Activated CD8-positive, alpha-beta memory T cell treated with anti-CD3 and anti-CD28 coated beads, Interleukin-2, amount 50 U/mL, for 48 hours (primary cell): ENCODE measurements at regions not wholly inside any gene's neighbourhood (a gene's known extent, or its start where the extent isn't known, plus 50 kb on each side); places are given as distances from the start of the nearest gene placed in this dataset.
"Not testable (repeated sequence)": the region's sequence is repeated elsewhere in the genome, so short reads cannot be mapped to it uniquely, and the experiment has no call there.

Experiments used
- DNase-seq: peaks from one replicate; pipeline ENCODE4 v3.0.0-alpha.2; 2020

GRCh38 chr15:53116169-53116568 is 326.0 kb upstream of the ONECUT1 start:
- DNase-seq = no peak

DNA sequence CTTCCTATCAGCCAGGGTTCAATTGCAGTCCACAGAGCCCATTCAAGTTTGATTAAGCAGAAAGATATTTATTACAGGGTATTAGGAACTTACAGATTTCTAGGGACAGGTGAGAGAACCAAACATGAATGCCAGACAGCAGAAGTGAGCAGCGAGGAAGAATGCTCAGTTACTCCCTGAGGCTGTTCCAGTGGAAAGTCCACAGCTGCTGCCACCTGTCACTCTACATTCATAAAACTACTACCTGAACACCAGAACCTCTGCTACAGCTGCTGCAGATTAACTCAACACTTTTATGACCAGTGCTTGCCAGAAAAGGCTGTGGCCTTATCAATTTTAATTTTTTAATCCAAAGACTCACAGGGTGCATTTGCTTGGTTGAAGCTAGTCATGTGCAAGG is 325.4 kb upstream of the ONECUT1 start:
- no peak for DNase-seq

GRCh38 chr15:53114960-53115359 is 324.8 kb upstream of the ONECUT1 start:
- DNase-seq = no peak

DNA sequence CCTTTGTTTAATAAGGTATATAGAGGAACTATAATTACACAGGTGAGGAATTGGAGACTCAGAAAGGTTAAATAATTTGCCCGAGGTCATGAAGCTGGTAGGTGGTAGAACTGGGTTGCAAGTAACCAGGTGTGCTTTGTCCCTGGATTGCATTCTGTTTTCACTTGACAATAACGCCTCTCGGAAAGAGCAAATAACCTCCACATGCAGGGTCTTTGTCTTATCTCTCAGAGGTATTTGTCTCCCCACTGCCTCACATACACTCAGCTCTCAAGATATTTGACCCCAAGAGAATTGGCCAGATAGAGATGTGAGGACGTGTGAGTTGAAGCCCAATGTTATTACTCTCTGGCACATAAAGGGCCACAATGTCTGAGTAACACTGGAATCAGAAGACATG is 320.9 kb upstream of the ONECUT1 start:
- no peak for DNase-seq

DNA sequence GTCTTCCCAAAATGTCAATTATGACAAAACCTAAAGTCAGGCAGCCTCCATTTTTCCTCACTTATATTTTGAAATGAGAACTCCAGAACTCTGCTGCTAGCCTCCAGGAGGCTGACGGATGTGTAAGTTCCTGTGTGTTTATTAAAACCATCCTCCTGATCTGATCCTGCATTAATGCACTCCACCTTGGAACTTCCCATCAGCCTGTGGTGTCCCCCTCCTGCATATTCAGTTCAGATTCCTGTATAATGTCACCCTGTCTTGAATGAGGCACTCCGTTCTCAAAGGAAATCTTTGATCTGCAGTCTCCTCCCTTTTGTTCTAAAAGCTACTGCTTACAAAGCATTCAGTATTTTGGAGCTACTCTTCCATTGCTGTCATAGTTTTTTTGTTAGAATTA is 318.2 kb upstream of the ONECUT1 start:
- no peak for DNase-seq

DNA sequence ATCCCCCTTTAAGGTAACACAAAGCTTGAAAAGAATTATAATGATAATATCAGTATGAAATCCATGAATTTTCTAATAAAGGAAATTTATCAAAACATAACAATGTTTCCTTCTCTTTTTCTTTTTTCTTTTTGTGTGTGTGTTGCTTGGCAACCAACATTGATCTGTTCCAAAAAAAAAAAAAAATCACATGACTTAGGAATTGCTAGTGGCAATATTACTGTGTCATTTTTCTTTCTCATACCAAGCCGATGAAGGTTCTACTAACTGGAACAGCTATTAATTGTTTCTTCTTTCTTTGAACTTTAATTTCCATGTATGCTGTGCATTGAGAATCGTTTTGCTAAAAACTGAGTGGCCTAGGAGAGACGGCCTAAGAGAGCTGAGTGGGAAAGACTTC is 317.7 kb upstream of the ONECUT1 start:
- DNase-seq = no peak

DNA sequence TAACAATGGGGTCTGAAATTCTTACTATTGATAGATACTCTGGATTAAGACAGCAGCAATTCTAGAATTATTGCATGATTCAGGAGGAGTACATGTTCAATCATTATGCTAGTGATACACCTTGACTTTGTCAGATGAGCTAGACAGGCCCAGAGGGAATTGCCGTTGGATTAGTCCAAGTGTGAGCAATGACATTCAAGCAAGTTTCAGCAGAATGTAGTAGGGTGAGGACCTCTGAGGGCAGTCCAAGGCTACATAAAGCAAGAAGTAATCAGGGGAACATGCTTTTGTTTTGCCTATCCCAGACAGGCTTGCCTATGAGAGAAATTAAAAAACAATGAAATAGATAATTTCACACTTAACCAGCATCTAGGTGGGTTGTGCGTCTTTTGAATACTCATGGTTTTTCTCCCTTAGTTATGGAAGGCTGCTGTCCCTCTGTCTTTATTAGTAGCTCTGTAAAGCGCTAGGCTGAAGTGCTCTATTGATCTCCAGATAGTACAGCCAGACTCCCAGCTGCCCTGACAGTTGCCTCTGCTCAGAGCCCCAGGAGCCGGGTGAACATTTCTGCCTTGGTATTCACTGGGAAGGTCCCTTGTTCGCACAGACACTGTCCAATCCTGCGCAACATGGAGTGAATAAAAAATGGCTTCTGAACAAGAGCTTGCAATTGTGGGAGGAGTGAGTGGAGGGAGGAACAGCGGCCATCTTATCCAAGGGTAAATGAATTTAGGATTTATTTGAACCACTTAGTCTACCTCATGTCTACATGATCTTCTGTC is 316.6 kb upstream of the ONECUT1 start:
- DNase-seq = no peak

GRCh38 chr15:53102483-53102882 is 312.3 kb upstream of the ONECUT1 start:
- no peak for DNase-seq

DNA sequence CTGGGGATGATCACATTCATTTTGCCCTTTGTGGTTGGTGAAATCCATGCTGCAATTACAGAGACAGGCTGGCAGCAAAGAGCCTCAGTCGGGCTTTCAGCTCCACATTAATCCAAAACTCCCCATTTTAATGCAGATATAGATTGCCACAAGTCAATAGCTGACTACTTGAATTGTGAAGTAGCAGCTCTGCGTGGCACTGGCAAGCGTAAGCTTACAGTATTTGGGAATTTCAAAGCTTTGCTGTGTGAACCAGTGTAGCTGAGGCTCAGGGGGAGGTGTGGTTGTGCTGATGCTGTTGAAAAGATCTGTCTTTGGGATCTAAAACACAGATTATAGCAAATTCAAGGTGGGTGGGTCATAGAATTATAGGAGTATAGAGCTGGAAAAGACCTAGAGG is 290.3 kb upstream of the ONECUT1 start:
- DNase-seq = no peak

DNA sequence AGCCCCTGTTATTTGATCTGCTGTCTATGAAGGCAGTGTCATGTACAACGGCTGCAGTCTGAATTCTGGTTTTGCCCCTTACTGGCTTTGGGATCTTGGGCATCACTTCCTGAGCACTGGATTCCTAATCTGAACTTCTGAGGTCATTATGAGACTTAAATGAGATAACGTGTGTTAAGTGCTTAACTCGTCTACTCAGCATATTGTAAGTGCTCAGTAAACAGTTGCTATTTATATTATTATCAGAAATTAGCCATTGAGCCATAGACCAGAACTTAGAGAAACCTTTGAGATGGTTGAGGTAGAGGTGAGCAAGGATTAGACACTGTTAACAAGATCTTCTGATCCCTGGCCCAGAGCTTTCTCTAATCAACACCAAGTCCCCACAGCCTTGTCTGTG is 284.1 kb upstream of the ONECUT1 start:
- no peak for DNase-seq

- peak; percentile 53 for DNase-seq
These were observed 281.9 kb upstream of the ONECUT1 start for GRCh38 chr15:53072077-53072476.

- DNase-seq = no peak
These were observed 278.5 kb upstream of the ONECUT1 start for GRCh38 chr15:53068636-53069035.

GRCh38 chr15:53059273-53060043 is 269.3 kb upstream of the ONECUT1 start:
- DNase-seq = no peak

- DNase-seq = no peak
These were observed 256.1 kb upstream of the ONECUT1 start for GRCh38 chr15:53046153-53046790.

GRCh38 chr15:53038655-53038941 is 248.5 kb upstream of the ONECUT1 start:
- no peak for DNase-seq

- DNase-seq = no peak
These were observed 247.9 kb upstream of the ONECUT1 start for GRCh38 chr15:53037904-53038654.

DNA sequence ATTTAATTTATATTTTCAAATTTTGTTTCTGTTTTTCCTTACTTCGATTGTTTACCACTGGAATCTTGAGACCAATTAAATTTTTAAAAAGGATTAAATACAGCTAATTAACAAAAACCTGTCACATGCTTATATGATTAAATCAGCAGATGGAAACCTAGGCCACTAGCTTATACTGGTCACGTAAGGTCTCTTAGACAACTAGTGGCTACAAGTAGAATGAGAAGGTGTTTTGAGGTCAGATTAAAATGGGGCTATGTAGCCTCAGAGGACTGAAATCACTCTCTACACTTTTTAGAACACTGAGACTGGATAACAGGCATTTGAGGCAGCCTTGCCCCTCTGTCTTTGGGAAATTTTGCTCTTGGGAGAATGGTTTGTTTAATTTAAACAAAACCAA is 246.5 kb upstream of the ONECUT1 start:
- DNase-seq = no peak

GRCh38 chr15:53034767-53035245 is 244.7 kb upstream of the ONECUT1 start:
- no peak for DNase-seq

GRCh38 chr15:53033709-53034108 is 243.6 kb upstream of the ONECUT1 start:
- DNase-seq = no peak

DNA sequence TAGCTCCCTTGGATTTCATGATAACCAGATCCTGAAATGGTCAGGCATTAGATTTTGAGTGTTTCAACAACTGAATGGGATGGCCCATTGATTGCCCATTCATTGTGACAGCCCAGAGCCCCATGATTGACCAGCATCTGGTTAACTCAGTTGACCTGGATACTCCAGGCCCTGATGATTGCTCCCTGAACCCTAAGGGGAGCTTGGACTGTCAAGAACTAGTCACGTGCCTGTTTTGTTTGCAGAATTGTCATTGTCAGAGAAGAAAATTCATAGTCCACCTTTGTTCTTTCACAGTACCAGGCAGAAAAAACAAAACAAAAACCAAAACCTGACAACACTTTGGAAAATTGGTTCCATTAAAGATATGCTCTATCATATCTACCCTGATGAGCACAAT is 241.3 kb upstream of the ONECUT1 start:
- DNase-seq = no peak

DNA sequence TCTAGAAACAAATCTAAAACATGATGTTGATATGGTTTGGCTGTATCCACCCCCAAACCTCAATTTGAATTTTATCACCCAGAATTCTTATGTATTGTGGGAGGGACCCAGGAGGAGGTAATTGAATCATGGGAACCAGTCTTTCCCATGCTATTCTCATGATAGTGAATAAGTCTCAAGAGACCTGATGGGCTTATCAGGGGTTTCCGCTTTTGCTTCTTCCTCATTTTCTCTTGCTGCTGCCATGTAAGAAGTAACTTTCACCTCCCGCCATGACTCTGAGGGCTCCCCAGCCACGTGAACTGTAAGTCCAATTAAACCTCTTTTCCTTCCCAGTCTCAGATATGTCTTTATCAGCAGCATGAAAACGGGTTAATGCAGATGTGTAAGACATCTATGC is 232.7 kb upstream of the ONECUT1 start:
- DNase-seq = no peak

DNA sequence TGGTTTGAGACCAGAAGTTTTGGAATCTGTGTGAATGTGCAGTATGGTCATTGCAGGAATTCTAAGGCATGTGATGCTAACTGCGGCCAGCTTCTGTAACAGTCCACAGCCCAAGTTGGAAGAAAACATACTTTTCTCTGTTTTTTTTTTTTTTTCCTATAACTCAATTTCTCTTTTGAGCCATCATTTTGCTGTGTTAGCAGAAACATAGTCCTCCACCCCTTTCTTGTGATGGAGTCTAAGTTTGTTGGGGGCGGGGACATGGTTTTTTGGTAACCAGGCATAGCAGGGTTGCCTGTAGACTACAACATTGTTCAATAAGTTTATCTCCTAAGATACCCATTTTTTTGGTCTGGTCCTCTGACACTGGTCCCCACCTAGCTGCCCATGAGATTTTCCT is 223.2 kb upstream of the ONECUT1 start:
- no peak for DNase-seq

- not testable (repeated sequence) for DNase-seq
These were observed 221.6 kb upstream of the ONECUT1 start for GRCh38 chr15:53011779-53012178.
